GM18909 (cell line): ENCODE measurements at regions not wholly inside any gene's neighbourhood (a gene's known extent, or its start where the extent isn't known, plus 50 kb on each side); places are given as distances from the start of the nearest gene placed in this dataset.

Source experiments
- ATAC-seq: cut with Tn5 transposase; IDR thresholded peaks from one replicate; pipeline ENCODE4 v1.9.1; 2021; ENCODE audit warnings: mild to moderate bottlenecking; ENCODE audit not compliant: unreplicated experiment, poor library complexity

GRCh38 chr17:77479372-77480198 lies 338.8 kb downstream of the SEC14L1 start:
- no peak for ATAC-seq

GRCh38 chr17:77480199-77480508 lies 339.4 kb downstream of the SEC14L1 start:
- ATAC-seq: no peak

DNA sequence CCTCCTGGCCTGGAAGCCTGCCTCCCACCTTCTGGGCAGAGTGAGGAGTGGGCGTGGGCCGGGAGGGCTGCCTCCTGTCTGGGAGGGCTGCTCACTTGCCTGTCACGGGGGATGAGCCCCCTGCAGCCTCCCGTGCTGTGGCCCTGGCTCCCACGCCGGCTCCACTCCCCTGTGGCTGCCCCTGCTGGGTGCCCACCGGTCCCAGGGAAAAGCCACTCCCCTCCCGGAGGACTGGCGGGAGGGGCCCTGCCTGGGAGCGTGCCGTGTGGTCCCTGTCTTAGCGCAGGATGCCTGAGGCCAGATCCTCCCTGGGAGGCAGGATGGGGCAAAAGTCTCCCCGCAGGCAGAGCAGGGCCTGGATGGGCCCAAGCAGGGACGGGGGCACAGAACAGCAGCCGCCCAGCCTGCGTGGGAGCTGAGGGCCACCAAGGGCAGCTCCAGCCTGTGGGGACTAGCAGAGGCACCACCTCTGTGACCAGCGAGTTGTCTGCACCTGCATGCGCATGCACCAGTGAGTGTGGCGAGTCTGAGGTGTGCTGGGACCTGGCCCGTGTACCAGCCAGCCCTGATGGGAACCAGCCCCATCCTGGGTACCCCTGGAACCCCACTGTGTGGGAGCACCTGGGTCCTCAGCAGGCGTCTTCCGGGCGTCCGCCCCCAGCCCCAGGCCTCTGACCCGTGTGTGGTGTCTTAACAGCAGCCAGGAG lies 339.9 kb downstream of the SEC14L1 start:
- ATAC-seq: no peak

DNA sequence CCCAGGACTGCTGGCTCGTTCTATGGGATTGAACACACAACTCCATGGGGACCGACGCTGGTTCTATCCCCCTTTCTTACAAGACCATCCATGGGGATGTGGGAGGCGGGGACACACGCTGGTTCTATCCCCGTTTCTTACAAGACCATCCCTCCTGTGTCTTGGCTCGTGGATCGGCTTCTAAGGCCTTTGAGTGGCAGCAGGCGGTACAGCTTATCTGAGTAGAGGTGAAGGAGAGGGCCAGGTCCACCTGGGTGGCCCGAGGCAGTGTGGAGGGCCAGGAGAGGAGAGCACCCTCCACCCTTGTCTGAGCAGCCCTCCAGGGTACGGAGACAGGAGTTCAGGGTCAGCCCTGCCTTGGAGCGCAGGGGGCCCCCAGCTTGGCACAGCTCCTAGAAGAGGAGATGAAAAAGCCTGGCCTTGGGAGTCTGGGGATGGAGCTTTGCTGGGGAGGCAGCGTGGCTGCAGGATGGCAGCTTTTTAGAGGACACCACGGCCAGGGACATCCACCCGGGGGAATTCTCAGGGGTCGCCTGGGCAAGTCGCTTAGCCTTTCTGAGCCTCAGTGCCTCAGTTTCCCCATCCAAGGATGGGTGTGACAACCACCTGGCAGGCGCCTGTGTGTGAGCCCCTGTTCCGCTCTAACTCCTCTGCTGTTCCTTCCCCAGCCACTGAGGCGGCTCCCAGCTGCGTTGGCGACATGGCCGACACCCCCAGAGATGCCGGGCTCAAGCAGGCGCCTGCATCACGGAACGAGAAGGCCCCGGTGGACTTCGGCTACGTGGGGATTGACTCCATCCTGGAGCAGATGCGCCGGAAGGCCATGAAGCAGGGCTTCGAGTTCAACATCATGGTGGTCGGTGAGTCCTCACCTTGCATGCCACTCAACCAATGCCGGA lies 341.0 kb downstream of the SEC14L1 start:
- ATAC-seq: no peak

DNA sequence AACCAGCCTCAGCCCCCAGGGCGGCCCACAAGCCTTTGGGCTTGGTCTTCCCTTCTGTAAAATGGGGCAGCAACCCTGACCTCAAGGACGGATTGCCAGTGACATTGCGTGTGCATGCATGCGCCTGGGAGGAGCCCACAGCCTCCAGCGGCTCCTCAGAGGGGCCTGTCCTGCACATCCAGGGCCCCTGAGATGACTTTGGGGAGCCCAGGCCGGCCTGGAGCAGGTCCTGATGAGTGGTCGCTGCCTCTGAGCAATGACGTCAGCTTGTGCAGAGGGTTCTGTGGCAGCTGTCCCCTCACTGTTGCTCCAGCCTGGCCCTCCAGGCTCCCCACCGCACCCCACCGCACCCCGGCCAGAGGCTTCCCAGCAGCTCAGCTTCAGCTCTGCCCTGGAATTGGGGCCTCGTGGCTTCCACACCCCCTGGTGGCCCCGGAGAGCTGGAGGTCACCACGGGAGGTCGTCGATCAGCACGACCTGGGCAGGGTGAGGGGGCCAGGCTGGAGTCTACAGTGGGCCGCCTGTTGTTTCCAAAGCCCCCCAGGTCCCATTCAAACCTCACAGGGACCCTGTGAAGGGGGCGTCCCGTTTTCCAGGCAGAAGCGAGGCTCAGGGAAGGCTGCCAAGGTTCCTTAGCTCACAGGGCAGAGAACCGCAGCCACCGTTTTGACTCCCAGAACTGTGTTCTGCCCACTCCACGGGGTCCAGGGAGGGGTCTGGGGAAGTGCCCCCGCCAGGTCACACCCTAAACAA lies 341.8 kb downstream of the SEC14L1 start:
- no peak for ATAC-seq

DNA sequence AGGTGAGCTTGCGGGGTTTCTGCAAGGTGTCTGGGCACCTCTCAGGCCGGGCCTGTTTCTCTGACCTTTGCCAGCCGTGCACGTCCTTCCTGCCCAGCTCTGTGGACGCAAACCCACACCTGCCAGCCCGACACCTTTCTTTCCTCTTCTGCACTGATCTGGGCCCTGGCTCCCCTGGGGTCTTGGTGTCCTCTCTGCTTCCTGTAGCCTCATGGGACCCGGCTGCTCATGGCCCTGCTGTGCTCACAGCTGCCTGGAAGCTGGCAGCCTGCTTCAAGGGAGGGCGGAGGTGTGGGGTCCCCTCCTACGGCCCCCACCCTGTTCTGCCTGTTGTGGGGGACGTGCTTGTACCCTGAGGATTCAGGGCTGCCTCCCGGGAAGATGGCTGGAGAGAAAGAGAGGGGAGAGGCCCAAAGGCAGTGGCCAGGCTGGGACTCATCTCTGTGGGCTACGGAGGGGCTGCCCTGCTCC lies 342.4 kb downstream of the SEC14L1 start:
- no peak for ATAC-seq

GRCh38 chr17:77484111-77484510 lies 343.3 kb downstream of the SEC14L1 start:
- no peak for ATAC-seq

GRCh38 chr17:77485089-77485833 lies 344.5 kb downstream of the SEC14L1 start:
- ATAC-seq: no peak

- ATAC-seq: no peak
These were observed 346.5 kb downstream of the SEC14L1 start for GRCh38 chr17:77487211-77487629.

GRCh38 chr17:77487677-77488530 lies 347.1 kb downstream of the SEC14L1 start:
- no peak for ATAC-seq

DNA sequence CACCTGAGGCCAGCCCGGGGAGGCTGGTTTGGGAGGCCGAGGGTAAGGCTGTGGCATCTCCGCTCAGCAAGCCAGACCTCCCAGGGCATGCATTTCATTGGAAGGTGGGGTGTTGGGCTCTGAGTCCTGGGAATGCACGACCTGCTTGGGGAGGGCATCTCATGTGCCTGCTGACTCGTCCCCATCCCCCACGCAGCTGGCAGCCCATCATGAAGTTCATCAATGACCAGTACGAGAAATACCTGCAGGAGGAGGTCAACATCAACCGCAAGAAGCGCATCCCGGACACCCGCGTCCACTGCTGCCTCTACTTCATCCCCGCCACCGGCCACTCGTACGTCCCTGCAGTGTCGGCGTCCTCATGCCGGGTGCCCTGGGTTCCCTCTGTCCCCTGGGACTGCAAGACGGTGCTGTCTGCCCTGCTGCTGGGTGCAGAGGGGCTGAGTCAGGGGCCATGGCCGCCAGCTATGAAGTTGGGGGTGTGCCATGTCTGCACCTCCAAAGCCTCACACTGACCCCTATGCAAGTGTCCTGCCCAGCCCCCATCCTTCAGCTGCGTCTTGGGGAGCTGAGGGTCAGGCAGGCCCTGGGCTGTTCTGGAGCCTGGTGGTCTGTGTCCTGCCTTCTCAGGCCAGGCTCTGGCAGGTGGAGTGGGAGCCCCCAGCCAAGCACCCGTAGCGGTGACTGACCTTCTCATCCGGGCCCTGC lies 347.9 kb downstream of the SEC14L1 start:
- ATAC-seq: no peak

- no peak for ATAC-seq
These were observed 348.6 kb downstream of the SEC14L1 start for GRCh38 chr17:77489239-77489892.

- no peak for ATAC-seq
These were observed 349.1 kb downstream of the SEC14L1 start for GRCh38 chr17:77489893-77490255.

- no peak for ATAC-seq
These were observed 349.8 kb downstream of the SEC14L1 start for GRCh38 chr17:77490361-77491183.

DNA sequence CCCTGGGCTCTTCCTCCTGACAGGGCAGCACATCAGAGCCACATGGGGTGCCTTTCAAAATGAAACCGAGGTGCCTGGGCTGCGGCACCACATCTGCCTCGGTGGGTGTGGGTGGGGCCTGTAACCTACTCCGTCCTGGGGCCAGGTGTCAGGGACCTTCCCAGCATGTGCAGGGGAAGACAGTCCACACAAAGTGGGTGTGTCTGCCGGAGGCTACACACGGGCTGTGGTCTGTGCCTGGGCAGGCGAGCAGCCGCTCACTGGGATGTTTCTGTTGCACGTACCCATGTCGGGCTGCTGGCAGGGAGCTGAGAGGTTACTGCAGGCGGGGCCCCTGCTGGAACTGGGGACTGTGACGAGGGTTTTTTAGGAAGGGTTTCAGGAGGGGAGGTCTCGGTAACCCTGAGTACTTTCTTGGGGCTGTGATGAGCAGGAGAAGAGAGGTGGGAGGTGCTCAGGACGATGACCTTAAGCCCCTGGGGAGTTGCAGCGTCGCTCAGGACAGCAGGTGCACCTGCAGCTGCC lies 351.2 kb downstream of the SEC14L1 start:
- no peak for ATAC-seq

DNA sequence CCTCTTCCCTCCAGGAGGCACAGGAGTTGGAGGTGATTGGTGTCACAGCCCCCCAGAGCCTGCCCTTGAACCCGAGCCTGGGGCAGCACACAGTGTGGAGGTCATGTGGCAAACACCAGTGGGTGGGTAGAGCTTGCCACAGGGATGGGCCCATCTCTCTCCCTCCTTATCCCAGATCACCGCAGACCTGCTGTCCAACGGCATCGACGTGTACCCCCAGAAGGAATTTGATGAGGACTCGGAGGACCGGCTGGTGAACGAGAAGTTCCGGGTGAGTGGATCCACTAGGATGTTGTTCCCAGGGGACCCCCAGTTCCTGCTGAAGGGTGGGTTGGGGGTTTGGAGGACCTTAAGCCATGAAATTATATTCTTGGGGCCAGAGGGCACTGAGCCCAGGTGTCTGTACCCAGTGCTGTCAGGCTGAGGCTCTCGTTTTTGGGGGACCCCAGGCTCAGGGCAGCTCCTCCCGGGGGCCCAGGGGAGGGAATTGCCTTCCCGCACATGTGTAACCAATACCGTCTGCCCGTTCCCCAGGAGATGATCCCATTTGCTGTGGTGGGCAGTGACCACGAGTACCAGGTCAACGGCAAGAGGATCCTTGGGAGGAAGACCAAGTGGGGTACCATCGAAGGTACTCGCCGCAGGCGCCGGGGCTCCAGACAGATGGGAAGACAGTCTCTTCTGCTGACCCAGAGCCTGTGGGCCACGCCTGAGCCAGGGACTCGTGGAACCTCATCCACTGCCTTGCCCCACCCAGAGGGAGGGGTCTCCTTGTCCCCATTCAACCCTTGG lies 351.9 kb downstream of the SEC14L1 start:
- ATAC-seq: no peak
